NCI-H69 (cell line): ENCODE measurements at regions not wholly inside any gene's neighbourhood (a gene's known extent, or its start where the extent isn't known, plus 50 kb on each side); places are given as distances from the start of the nearest gene placed in this dataset.
"Not testable (repeated sequence)": the region's sequence is repeated elsewhere in the genome, so short reads cannot be mapped to it uniquely, and the experiment has no call there.

Source experiments
- DNase-seq: peaks from one replicate; lab custom pipeline; 2025; lab: John Stamatoyannopoulos, UW

- no peak for DNase-seq
Measured at GRCh38 chr7:115642194-115642593, 388.4 kb downstream of the TFEC start.

GRCh38 chr7:115638853-115639252 lies 391.7 kb downstream of the TFEC start:
- no peak for DNase-seq

GRCh38 chr7:115637128-115637527 lies 393.4 kb downstream of the TFEC start:
- peak; percentile 74 for DNase-seq

- no peak for DNase-seq
Measured at GRCh38 chr7:115635876-115636275, 394.7 kb downstream of the TFEC start.

GRCh38 chr7:115635376-115635775 lies 395.2 kb downstream of the TFEC start:
- DNase-seq = peak; percentile 24

GRCh38 chr7:115634633-115635032 lies 395.9 kb downstream of the TFEC start:
- peak; percentile 74 for DNase-seq

GRCh38 chr7:115632636-115633035 lies 397.9 kb downstream of the TFEC start:
- no peak for DNase-seq

- DNase-seq = no peak
Measured at GRCh38 chr7:115631782-115632181, 398.8 kb downstream of the TFEC start.

GRCh38 chr7:115630049-115630448 lies 400.5 kb downstream of the TFEC start:
- no peak for DNase-seq

GRCh38 chr7:115618676-115619075 lies 411.9 kb downstream of the TFEC start:
- DNase-seq = peak; percentile 60

GRCh38 chr7:115613836-115614235 lies 416.7 kb downstream of the TFEC start:
- DNase-seq = no peak

GRCh38 chr7:115603416-115603815 lies 427.1 kb downstream of the TFEC start:
- DNase-seq = peak; percentile 16

- DNase-seq = no peak
Measured at GRCh38 chr7:115600207-115600606, 430.4 kb downstream of the TFEC start.

- not testable (repeated sequence) for DNase-seq
Measured at GRCh38 chr7:115599184-115599583, 431.4 kb downstream of the TFEC start.

- not testable (repeated sequence) for DNase-seq
Measured at GRCh38 chr7:115597220-115597619, 433.3 kb downstream of the TFEC start.

GRCh38 chr7:115593111-115593510 lies 437.5 kb downstream of the TFEC start:
- no peak for DNase-seq

GRCh38 chr7:115585015-115585718 lies 445.4 kb downstream of the TFEC start:
- peak; percentile 82 for DNase-seq

GRCh38 chr7:115582956-115583355 lies 447.6 kb downstream of the TFEC start:
- no peak for DNase-seq

- DNase-seq = no peak
Measured at GRCh38 chr7:115578576-115578975, 452.0 kb downstream of the TFEC start.

- DNase-seq = peak; percentile 81
Measured at GRCh38 chr7:115574681-115575291, 455.8 kb downstream of the TFEC start.

GRCh38 chr7:115572111-115572510 lies 458.5 kb downstream of the TFEC start:
- peak; percentile 79 for DNase-seq

- no peak for DNase-seq
Measured at GRCh38 chr7:115561335-115562110, 469.0 kb downstream of the TFEC start.

- no peak for DNase-seq
Measured at GRCh38 chr7:115559877-115560276, 470.7 kb downstream of the TFEC start.
